Renal cortex interstitium (tissue), 11 donors: ENCODE measurements at regions not wholly inside any gene's neighbourhood (a gene's known extent, or its start where the extent isn't known, plus 50 kb on each side); places are given as distances from the start of the nearest gene placed in this dataset.

Experiments used
- DNase-seq, 11 donors: peaks; one replicate each; pipeline ENCODE4 v3.0.0-alpha.2; 2013; ENCODE audit warnings: low read depth in 9 of 11, low spot score in 4 of 11; ENCODE audit errors: extremely low read depth in 1 of 11

DNA sequence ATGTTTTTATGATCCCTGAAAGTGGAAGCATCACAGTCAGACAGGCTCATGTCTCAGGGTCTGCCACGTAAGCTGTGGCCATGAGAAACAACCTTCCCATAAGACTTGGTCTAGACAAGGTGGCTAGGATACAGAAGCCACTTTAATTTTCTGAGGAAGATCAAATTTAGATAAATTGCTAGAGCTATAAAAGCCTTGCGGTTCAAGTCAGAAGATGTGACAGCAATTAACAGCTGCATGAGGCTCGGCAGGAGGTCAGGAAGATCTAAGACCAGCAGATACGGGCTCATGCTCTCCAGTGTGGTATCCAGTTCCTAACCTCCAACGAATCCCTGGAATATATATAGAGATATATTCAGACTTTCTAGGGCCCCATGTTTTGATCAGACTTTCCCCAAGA is 577.1 kb downstream of the PLPP3 start:
- no peak for DNase-seq

DNA sequence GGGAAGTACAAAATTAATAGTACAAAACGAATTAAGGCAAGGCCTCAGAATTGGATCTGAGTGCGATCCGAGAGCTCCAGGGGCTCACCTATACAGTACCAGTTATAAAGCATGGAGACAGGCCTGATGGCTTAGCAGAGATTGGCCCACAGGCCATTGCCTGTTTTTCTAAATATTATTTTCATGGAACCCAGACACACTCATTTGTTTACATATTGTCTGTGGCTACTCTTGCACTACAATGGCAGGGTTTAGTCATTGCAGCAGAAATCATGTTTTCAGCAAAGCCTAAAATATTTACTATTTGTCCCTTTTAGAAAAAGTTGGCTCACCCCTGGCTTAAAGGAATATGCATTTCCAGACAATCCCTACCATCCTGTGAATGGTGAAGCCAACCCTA is 578.9 kb downstream of the PLPP3 start:
- DNase-seq: no peak

DNA sequence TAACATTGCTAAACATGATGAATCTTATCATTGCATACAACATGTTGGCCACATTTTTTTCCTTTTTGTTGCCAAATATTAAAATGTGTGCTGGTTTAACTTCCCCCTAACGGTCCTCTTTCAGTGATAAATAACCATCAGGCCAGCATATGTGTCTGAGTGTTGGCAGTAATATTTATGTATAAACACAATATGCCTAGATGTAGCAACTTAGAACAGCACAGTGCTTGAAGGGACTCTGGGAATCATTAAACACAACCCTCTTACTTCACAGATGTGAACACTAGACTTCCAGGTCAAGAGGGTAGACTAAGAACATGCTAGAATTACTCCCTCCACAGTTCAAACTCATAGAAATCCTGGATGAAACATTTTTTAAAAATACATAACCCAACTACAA is 581.8 kb downstream of the PLPP3 start:
- peak in 1 of 11 donors; percentile 7 for DNase-seq

DNA sequence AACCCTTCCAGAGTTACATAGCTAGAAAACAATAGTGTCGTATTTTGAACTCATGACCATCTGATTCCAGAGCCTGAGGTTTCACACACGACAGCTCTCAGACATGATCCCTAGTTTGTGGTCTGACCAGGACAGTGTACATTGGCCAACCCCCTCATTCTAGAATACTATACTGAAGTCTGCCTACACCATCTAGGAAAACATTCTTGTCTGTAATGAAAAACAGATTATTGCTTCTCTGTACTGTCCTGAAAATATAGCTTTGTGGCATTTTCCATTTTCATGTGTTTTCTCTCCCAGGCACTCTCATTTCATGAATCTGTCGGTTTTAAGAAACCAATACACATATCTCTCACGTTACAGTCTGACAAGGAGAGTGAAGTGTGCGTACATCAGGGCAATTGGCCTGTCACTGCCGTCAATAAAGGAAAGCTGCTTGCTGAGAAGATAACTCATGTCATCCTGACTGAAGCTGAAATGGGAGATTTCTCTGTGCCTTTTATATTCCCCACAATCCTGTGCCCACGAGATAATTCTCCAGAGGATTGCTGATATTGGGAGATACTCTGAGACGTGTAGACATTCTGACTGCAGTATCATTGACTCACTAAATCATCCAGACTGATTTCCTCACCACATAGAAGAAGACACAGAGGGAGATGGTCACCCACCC is 585.6 kb downstream of the PLPP3 start:
- DNase-seq: no peak

DNA sequence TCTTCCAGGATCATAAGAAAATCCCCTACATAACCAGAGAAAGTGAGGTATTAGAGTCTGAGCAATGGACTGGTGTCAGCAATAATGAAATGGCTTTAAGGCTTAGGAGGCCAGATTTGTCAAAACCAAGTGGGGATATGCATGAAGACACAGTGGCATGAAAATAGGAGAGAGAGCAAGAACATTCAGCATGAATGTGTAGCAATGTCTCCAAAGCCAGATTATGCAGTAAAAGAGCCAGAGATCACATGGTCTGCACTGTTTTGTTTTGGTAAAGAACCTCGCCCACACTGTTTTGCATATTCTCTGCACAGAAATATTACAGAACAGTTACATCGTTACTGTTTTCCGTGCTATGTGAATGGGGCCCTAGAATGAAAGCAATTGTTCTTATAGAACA is 589.4 kb downstream of the PLPP3 start:
- DNase-seq: no peak

DNA sequence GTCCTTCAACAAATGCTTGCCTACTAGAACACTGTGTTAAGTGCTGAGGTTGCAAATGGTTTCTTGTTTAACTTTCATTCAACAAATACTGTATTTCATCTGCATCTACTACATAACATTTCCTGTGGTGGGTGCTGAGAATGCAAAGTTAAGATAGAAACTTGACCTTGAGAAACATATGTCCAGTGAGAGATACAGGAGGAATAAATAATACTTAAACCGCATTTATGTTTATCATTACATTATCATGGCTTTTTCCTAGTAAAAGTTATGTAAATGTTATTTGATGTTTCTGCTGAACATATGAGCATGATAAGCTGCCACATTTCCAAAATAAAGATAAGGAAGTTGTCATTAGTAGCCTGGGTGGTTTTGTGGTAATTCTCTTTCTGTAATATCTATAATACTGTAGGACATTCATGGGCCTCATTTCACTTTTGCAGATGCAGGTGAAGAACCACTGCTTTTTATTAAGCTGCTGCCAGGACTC is 590.4 kb downstream of the PLPP3 start:
- DNase-seq: no peak

DNA sequence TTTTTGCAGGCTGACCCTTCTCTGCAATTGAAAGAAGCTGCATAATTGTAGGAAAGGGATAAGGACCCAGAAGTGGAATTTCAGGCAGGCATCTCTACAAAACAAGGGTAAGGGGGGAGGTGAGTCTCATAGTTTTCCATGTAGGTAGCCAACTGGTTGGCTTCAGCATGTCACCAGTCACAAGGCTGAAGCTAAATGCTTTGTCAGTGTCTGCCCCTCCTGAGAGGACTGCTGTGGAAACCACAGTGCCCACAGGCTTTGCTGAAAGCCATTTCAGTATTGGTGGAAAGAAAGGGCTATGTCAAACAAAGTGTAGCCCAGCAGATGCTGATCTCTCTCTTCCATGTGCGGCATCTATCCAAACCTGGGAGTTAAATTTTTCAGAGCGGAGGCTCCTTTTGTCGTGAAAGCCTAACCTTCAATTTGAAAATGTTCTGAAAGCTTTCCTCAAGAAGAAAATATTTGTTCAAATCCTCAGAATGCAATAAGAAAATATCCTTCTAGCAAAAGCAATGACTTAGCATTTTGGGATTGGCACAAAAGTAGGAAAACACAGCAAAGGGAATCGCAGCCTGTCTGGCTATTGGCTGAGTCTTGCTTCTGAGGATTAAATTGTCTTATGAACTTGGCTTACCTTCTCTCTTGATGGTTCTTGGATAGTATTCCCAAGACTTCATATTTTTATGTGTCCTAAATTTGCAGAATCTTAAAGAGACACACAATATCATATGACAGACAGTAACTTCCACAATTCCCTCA is 591.7 kb downstream of the PLPP3 start:
- no peak for DNase-seq

DNA sequence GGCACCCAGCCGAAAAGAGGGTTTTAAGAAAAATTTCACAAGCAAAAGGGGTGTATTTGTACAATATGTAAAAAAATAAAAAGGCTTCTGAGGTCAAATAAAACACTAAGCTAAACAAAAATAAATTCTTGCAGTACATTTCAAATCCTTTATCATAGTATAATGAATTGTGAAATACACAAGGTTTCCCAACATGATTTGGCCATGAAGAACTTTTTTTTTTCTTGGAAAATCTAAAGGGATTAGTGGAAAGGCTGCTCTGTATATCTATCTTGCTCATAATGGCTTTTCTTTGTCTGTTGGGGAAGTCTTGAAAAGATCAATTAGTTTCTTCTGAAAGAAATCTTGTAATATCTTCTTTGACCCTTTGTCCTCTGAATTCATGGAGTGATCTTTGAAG is 593.4 kb downstream of the PLPP3 start:
- DNase-seq: no peak

DNA sequence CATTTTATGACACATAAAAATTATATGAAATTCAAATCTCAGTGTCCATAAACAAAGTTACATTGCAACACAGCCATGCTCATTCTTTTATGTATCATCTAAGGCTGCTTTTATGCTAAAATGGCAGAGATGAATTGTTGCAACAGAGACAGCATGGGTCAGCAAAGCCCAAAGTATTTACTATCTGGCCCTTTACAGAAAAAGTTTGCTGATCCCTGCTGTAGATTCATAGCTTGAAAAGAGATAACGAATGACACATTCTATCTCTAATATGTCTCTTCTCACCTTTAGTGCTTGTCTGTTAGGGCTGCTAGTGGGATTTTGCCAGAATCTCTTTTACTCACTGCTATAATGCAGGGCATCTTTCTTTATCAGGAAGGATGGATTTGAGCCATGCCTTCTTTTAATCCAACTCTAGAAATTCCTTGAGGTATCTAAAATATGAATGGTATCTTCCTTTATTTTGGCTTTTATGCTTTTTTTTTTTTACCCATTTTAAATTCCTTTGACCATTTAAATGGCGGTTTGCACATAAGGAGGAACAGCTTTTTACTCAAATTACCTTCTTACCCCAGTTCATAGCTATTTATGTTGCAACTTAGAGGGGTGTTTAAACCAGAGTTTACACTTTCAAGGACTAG is 598.2 kb downstream of the PLPP3 start:
- no peak for DNase-seq

DNA sequence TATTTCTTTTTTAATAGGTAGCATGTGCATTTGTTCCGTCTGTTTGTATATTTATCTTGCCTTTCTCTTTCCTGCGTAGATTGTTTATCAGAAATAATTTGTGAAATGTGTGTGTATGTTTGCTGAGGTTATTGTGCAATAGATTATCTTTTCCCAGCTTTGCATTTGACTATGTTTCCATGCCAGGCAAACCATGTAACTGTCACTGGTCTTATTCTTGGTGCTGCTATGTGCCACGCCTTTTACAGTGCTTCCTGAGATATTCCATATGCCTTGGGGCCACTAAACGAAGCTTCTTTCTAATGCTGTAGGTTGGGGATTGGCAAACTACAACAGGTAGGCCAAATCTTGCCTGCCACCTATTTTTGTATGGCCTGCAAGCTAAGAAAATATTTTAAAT is 598.8 kb downstream of the PLPP3 start:
- no peak for DNase-seq

DNA sequence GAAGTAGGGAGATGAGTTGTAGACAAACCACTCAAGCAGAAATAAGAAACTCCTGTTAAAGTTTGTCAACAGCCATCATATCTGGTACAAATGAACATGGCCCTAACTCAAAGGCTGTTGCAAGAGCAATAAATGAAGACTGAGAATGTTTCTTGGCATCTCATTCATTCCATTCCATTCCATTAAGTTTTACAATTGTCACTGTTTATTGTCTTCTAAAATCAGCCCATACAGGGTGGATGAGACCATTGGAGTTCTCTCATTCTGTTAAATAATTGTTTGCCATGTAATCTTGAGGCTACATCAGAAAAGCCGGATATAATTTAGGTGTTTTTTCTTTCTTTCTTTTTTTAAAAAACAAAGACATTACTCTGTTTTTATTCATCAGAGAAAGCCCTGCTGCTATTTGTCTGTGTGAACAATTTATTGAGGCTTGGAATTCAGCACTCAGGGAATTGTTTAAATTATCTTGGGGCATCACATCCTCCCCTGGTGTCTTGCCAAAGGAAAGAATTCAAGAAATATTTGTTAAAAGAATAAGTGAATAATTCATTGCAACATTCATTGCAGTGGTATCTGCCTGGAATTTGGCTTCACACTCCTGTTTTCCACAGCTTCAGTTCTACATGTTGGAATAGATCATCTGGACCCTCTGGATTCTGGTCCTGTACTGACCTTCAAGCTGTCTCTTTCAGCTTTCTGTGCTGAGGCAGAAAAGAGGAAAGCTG is 604.5 kb downstream of the PLPP3 start:
- DNase-seq: no peak

DNA sequence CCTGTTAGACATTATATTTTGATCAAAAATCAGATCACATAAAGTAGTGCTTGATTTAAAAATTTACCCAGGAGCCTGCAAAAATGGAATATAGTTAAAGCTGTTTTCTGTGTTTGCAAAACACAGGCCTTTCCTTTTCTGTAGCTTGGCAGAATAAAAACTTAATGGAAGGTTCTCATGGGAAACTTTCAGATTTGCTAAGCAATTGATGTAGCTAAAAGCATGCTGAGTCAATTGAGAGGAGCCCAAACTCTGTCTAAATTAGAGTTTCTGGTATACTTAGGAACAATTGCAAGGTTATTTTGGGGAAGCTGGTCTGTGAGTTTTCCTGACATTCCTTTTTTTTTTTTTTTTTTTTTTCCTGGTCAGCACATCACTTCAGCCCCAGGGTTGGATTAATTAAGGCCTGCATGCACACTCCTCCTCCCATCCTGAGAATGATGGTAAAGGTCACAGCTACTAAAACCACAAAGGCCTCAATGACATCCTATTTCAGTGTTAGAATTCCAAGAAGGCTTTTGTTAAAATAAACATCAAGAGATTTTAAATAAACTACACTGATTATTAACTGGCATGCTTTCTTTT is 608.7 kb downstream of the PLPP3 start:
- no peak for DNase-seq

DNA sequence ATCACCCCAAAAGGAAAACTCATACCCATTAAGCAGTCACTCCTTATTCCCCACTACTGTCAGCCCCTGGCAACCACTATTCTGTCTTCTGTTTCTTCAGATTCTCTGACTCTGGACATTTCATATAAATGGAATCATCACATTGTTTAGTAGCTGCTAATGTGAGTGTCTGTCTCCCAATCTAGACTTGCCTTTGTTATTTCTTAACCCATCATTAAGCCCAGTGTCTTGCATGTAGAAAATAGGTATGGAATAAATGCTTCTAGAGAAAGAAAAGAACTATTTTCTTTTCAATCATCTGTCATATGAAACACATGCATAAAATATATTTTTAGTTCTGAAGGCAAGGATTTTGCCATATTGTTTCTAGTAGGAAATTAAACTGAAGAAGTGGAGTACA is 610.0 kb downstream of the PLPP3 start:
- DNase-seq: no peak

DNA sequence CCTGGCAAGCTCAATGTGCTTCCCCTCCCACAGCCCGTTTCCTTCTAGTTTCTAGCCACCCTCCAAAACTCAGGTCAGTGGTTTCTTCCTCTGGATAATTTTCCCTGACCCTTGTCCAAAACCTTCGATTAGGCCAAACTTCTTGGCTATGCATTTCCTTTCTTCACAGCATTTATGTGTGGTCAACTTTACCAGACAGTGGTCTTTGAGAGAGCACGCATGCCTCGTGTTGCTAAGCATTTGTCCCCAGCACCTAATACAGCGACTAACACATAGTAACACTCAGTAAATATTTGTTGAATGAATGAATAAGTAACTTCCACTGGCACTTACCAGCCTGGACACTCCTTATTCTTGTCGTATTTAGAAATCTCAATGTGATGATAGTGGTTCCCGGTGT is 610.7 kb downstream of the PLPP3 start:
- DNase-seq: no peak

DNA sequence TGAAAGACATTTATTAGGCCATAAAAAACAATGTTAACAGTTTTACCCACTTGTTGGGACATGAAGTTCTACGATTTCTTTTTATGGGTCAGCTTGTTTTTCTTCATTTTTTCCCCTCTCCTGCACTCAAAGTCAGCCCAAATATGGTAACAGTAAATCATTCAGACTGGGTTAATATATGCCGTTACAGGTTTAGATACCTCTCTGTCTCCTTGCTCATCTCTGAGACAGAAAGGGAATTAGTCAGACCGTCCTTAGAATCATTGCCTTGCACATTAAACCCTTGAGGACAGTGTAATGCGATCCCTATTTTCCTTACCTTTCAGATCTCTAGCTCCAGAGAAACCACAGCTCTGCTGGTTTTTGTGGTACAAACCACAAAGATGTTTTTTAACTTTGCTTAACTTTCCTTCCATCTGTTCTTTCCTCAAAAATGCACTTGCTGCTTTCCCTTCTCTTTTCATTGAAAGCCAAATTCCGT is 613.3 kb downstream of the PLPP3 start:
- DNase-seq: no peak

DNA sequence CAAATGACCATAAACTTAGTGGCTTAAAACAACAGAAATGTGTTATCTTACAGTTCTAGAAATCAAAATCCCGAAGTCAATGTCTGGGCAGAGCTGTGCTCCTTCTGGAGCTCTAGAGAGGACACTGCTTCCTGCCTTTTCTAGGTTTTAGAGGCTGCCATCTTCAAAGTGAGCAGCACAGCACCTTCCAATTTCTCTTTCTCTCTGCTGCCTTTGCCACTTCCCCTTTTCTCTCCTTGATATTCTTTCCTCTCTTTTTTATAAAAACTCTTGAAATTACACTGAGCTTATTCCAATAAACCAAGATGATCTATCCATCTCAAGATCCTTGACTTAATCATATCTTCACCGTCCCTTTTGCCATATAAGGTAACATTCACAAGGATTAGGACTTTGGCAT is 616.9 kb downstream of the PLPP3 start:
- no peak for DNase-seq

DNA sequence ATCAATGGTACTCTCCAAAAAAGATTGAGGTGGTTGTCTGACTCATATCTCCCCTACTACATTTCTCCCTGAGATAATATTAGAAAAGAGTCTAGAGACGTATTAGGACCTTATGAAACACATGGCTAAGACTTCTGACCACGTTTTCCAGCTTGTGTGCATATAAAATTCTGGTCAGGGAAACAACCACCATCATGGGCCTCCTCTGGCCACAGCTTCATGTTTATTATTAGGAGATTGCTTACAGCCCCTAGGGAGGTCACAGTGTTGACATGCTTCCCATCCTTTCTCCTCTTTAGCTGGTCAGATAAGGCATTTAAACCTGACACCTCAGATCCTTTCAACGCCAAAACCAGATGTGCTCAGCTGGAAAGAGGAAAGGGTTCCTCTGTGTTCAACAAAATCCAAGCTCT is 620.2 kb downstream of the PLPP3 start:
- DNase-seq: peak in 1 of 11 donors; percentile 1

DNA sequence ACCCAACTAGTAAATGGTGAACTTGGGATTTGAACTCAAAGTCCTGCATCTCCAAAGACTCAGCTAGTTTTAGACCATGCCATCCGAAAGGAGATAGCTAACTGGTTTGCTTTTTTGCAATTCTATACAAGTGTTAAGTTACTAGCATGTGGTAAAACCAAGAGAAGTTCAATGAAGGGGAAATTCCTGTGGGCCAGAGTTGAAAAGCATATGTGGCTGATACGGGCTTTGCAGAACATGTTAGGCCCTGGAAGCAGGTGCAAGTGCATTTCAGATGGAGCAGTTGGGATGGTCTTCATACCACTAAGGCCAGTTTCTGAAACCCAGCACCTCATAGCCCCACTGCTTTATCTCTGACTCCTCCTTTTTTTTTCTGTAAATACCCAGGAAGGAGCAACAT is 620.9 kb downstream of the PLPP3 start:
- no peak for DNase-seq

DNA sequence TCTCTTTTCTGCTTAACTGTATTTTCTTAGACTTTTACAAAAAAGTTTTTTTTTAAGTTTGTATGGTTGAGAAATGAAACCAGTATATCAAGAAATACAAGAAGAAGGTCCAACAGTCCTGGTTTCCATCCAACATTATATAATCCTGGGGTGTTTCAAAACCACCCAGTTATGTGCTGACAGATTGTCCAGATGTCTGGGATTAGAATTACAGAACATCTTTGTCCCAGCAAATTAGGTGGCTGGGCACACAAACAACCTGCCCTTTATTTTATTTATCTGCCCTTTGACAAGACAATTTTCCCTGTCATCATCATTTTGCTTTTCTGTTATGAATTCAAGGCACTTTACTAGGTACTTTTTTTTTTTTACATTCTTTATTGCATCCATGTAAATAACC is 622.1 kb downstream of the PLPP3 start:
- no peak for DNase-seq
